ENCODE measurements at regions not wholly inside any gene's neighbourhood (a gene's known extent, or its start where the extent isn't known, plus 50 kb on each side); places are given as distances from the start of the nearest gene placed in this dataset.

- H3K4me1 ChIP-seq (ENCODE audit: control insufficient read depth in 5 of 5, insufficient read depth in 5 of 5, low read length in 5 of 5): no peaks in the 10 kb centered on the region
- H3K9ac ChIP-seq (ENCODE audit: insufficient read depth in 1 of 2, low read length in 2 of 2): no peak overlapping the region
- no peak overlapping the region for H3K27ac ChIP-seq (ENCODE audit: low read depth in 1 of 2, low read length in 1 of 2)
- H3K27me3 ChIP-seq (ENCODE audit: control insufficient read depth in 3 of 3, insufficient read depth in 3 of 3, low read length in 2 of 3): no peaks in the 10 kb centered on the region
- ATAC-seq (ENCODE audit: insufficient read depth, low FRiP score): no peak
- H3K36me3 ChIP-seq (ENCODE audit: control insufficient read depth in 4 of 4, insufficient read depth in 4 of 4, low read length in 4 of 4): no peaks in the 10 kb centered on the region
- no peak for DNase-seq
- no peak for TF ChIP-seq CTCF (IDR thresholded peaks at IDR 0.05; ENCODE audit: control extremely low read depth, extremely low read depth)
- no peak overlapping the region for H3K4me3 ChIP-seq
- H3K9me3 ChIP-seq (ENCODE audit: control insufficient read depth in 4 of 4, insufficient read depth in 3 of 4, low read length in 3 of 4): no peaks in the 10 kb centered on the region
- 82 to 87% methylated on average over 2 of the region's 2 CpGs for WGBS, 2 donors
Measured at GRCh38 chr13:85619321-85619720, 179.9 kb downstream of the SLITRK6 start.

- no peak overlapping the region for H3K9ac ChIP-seq (ENCODE audit: insufficient read depth in 1 of 2, low read length in 2 of 2)
- no peaks in the 10 kb centered on the region for H3K9me3 ChIP-seq (ENCODE audit: control insufficient read depth in 4 of 4, insufficient read depth in 3 of 4, low read length in 3 of 4)
- no peaks in the 10 kb centered on the region for H3K36me3 ChIP-seq (ENCODE audit: control insufficient read depth in 4 of 4, insufficient read depth in 4 of 4, low read length in 4 of 4)
- no peak overlapping the region for H3K4me3 ChIP-seq
- H3K4me1 ChIP-seq (ENCODE audit: control insufficient read depth in 5 of 5, insufficient read depth in 5 of 5, low read length in 5 of 5): no peaks in the 10 kb centered on the region
- DNase-seq (no peak), ATAC-seq (ENCODE audit: insufficient read depth, low FRiP score) (no peak)
- H3K27me3 ChIP-seq (ENCODE audit: control insufficient read depth in 3 of 3, insufficient read depth in 3 of 3, low read length in 2 of 3): no peaks in the 10 kb centered on the region
- TF ChIP-seq CTCF (IDR thresholded peaks at IDR 0.05; ENCODE audit: control extremely low read depth, extremely low read depth): no peak
- H3K27ac ChIP-seq (ENCODE audit: low read depth in 1 of 2, low read length in 1 of 2): no peak overlapping the region
- WGBS, 2 donors: 32 to 59% methylated on average over 5 of the region's 5 CpGs
Measured at GRCh38 chr13:85618521-85618920, 180.7 kb downstream of the SLITRK6 start.

DNA sequence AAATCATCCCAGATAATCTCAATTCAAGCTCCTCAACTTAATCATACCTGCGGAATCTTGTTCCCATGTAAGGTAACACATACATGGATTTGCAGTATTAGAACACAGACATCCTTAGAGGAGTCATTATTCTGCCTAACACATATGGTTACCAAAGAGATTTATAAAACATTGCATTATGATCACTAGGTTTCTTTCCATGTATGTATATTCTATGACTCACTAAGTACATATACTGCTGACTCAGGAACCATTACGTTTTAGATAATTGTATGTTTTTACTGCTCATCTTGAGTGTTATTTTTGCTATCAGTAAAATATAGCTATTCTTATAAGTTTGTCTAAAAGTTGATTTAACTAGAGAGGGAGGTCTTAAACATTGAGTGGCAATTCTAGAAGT, 182.9 kb downstream of the SLITRK6 start:
- WGBS, 2 donors: 91% methylated on average over 2 of the region's 2 CpGs
- Histone ChIP-seq H3K27me3 (ENCODE audit: control insufficient read depth in 3 of 3, insufficient read depth in 3 of 3, low read length in 2 of 3) (no peaks in the 10 kb centered on the region), H3K4me1 (ENCODE audit: control insufficient read depth in 5 of 5, insufficient read depth in 5 of 5, low read length in 5 of 5) (no peaks in the 10 kb centered on the region), H3K36me3 (ENCODE audit: control insufficient read depth in 4 of 4, insufficient read depth in 4 of 4, low read length in 4 of 4) (no peaks in the 10 kb centered on the region), H3K9me3 (ENCODE audit: control insufficient read depth in 4 of 4, insufficient read depth in 3 of 4, low read length in 3 of 4) (peaks cover 0 to 2% (median 0%) of the 10 kb centered on the region in 4 donors), H3K9ac (ENCODE audit: insufficient read depth in 1 of 2, low read length in 2 of 2) (no peak overlapping the region), H3K27ac (ENCODE audit: low read depth in 1 of 2, low read length in 1 of 2) (no peak overlapping the region), H3K4me3 (no peak overlapping the region)
- DNase-seq (no peak), ATAC-seq (ENCODE audit: insufficient read depth, low FRiP score) (no peak)
- no peak for TF ChIP-seq CTCF (IDR thresholded peaks at IDR 0.05; ENCODE audit: control extremely low read depth, extremely low read depth)

DNA sequence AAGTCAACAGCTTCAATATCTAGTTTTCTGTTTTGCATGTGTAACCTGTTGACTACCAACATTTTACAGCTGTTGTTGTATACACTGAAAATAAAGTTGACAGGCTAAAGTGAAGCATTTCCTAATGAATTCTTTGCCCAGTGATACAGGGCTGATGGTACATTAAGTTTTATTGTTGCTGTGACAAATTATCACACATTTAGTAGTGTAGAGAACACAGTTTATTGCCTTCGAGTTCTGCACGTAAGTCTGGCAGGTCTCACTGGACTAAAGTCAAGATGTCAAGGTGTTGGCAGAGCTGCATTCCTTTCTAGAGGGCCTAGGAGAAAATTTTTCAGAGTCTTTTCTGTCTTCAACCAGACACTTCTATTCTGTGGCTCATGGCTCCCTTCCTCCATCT, 184.2 kb downstream of the SLITRK6 start:
- Histone ChIP-seq H3K4me3 (no peak overlapping the region), H3K36me3 (ENCODE audit: control insufficient read depth in 4 of 4, insufficient read depth in 4 of 4, low read length in 4 of 4) (no peaks in the 10 kb centered on the region), H3K9me3 (ENCODE audit: control insufficient read depth in 4 of 4, insufficient read depth in 3 of 4, low read length in 3 of 4) (peaks cover 0 to 2% (median 0%) of the 10 kb centered on the region in 4 donors), H3K27me3 (ENCODE audit: control insufficient read depth in 3 of 3, insufficient read depth in 3 of 3, low read length in 2 of 3) (no peaks in the 10 kb centered on the region), H3K9ac (ENCODE audit: insufficient read depth in 1 of 2, low read length in 2 of 2) (no peak overlapping the region), H3K4me1 (ENCODE audit: control insufficient read depth in 5 of 5, insufficient read depth in 5 of 5, low read length in 5 of 5) (peaks cover 0 to 7% (median 0%) of the 10 kb centered on the region in 5 donors), H3K27ac (ENCODE audit: low read depth in 1 of 2, low read length in 1 of 2) (no peak overlapping the region)
- no peak for TF ChIP-seq CTCF (IDR thresholded peaks at IDR 0.05; ENCODE audit: control extremely low read depth, extremely low read depth)
- 51 to 75% methylated on average over 2 of the region's 2 CpGs for WGBS, 2 donors
- DNase-seq: peak in 2 of 3 donors; percentile 34 to 36
- ATAC-seq (ENCODE audit: insufficient read depth, low FRiP score): no peak

Measured in lung (tissue), 11 donors.